PC-9 (cell line): ENCODE measurements at regions not wholly inside any gene's neighbourhood (a gene's known extent, or its start where the extent isn't known, plus 50 kb on each side); places are given as distances from the start of the nearest gene placed in this dataset.

Experiments
- CTCF ChIP-seq: fragments of 200-600 bp; sonication (generic); conservative IDR thresholded peaks from 2 replicates; pipeline ENCODE4 v1.6.1; 2017; ENCODE audit warnings: mixed run types, antibody characterized with exemption, mild to moderate bottlenecking, moderate library complexity
- EZH2 ChIP-seq: fragments of 200-600 bp; sonication (generic); IDR thresholded peaks from 2 replicates; pipeline ENCODE4 v1.8.0; 2017; ENCODE audit warnings: antibody characterized with exemption, low read depth

DNA sequence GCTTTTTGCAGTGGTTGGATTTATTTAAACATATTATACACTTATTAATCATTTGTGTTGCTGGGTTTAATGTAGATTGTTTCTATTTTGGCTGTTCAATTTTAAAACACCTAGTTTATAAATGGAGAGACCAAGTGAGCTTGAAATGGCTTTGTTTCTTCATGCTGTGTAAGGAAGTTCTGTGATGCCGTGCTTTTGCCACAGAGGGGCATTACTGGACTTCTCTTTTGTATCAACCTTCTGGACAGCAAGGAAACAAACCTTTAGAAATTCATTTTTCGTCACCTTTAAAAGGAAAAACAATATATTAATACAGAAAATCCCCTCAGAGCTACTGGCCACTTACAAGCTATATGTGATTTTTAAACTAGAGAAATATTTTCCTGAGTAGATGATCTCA, 81.9 kb downstream of the DMRTA1 start:
- no peak for TF ChIP-seq EZH2
- TF ChIP-seq CTCF = no peak
